EL (cell line): ENCODE measurements at regions not wholly inside any gene's neighbourhood (a gene's known extent, or its start where the extent isn't known, plus 50 kb on each side); places are given as distances from the start of the nearest gene placed in this dataset.
"Not testable (repeated sequence)": the region's sequence is repeated elsewhere in the genome, so short reads cannot be mapped to it uniquely, and the experiment has no call there.

Experiments
- DNase-seq: peaks from one replicate; pipeline ENCODE4 v3.0.0-alpha.2; 2016

GRCh38 chr4:12445711-12446235 is 1017.1 kb upstream of the HS3ST1 start:
- DNase-seq: no peak

GRCh38 chr4:12439633-12440305 is 1011.1 kb upstream of the HS3ST1 start:
- DNase-seq: no peak

GRCh38 chr4:12431259-12431658 is 1002.6 kb upstream of the HS3ST1 start:
- not testable (repeated sequence) for DNase-seq

GRCh38 chr4:12421364-12421763 is 992.7 kb upstream of the HS3ST1 start:
- no peak for DNase-seq

GRCh38 chr4:12416755-12417154 is 988.1 kb upstream of the HS3ST1 start:
- DNase-seq: no peak

- no peak for DNase-seq
Measured at GRCh38 chr4:12414181-12414812, 985.6 kb upstream of the HS3ST1 start.

- DNase-seq: no peak
Measured at GRCh38 chr4:12411072-12411471, 982.4 kb upstream of the HS3ST1 start.

GRCh38 chr4:12409507-12410190 is 981.0 kb upstream of the HS3ST1 start:
- no peak for DNase-seq

- DNase-seq: no peak
Measured at GRCh38 chr4:12408364-12408763, 979.7 kb upstream of the HS3ST1 start.

GRCh38 chr4:12403175-12403574 is 974.5 kb upstream of the HS3ST1 start:
- no peak for DNase-seq

- no peak for DNase-seq
Measured at GRCh38 chr4:12399781-12400180, 971.1 kb upstream of the HS3ST1 start.

- DNase-seq: no peak
Measured at GRCh38 chr4:12393631-12394262, 965.1 kb upstream of the HS3ST1 start.

- no peak for DNase-seq
Measured at GRCh38 chr4:12389604-12390003, 960.9 kb upstream of the HS3ST1 start.

- no peak for DNase-seq
Measured at GRCh38 chr4:12382567-12382966, 953.9 kb upstream of the HS3ST1 start.

- DNase-seq: no peak
Measured at GRCh38 chr4:12379191-12379590, 950.5 kb upstream of the HS3ST1 start.

GRCh38 chr4:12375805-12376204 is 947.1 kb upstream of the HS3ST1 start:
- no peak for DNase-seq

GRCh38 chr4:12365869-12366268 is 937.2 kb upstream of the HS3ST1 start:
- DNase-seq: not testable (repeated sequence)

GRCh38 chr4:12360391-12360790 is 931.7 kb upstream of the HS3ST1 start:
- no peak for DNase-seq

GRCh38 chr4:12359420-12359819 is 930.7 kb upstream of the HS3ST1 start:
- no peak for DNase-seq

GRCh38 chr4:12333083-12333482 is 904.4 kb upstream of the HS3ST1 start:
- not testable (repeated sequence) for DNase-seq

GRCh38 chr4:12324965-12325364 is 896.3 kb upstream of the HS3ST1 start:
- no peak for DNase-seq

- no peak for DNase-seq
Measured at GRCh38 chr4:12319765-12320164, 891.1 kb upstream of the HS3ST1 start.

- DNase-seq: no peak
Measured at GRCh38 chr4:12304905-12305304, 876.2 kb upstream of the HS3ST1 start.

- no peak for DNase-seq
Measured at GRCh38 chr4:12296366-12296765, 867.7 kb upstream of the HS3ST1 start.
